ENCODE measurements at regions not wholly inside any gene's neighbourhood (a gene's known extent, or its start where the extent isn't known, plus 50 kb on each side); places are given as distances from the start of the nearest gene placed in this dataset.

DNA sequence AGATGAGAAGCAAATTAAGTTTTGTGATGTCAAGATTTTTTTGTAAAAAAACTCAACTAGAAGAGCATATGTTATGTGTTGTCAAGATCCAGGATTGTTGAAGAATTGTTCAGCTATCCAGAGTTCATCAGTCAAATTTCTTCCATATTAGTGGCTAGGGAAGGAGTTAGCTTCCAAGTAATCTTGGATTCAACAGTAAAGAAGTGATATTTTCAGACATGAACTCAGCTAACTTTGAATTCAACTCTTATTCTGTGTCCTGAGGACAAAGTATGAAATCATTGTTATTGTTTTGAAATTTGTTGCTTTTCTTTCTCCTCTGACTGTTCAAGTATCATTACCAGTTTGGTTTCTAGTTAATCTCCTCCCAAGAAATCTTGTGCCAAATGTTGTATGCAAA, 589.3 kb upstream of the NOVA1 start:
- TF ChIP-seq POLR2A (IDR thresholded peaks at IDR 0.05; ENCODE audit: low read length), result no peak
- no peak for TF ChIP-seq GATA1 (IDR thresholded peaks at IDR 0.05; ENCODE audit: low read depth, low read length)
